ENCODE measurements at regions not wholly inside any gene's neighbourhood (a gene's known extent, or its start where the extent isn't known, plus 50 kb on each side); places are given as distances from the start of the nearest gene placed in this dataset.

- DNase-seq (ENCODE audit: low read depth): no peak
These were observed 51.9 kb upstream of the DBX2 start for GRCh38 chr12:45102818-45103217.

GRCh38 chr12:45105996-45106395, 55.1 kb upstream of the DBX2 start:
- no peak for DNase-seq (ENCODE audit: low read depth)

- no peak for DNase-seq (ENCODE audit: low read depth)
These were observed 61.4 kb upstream of the DBX2 start for GRCh38 chr12:45112306-45112705.

GRCh38 chr12:45121224-45121623, 70.3 kb upstream of the DBX2 start:
- no peak for DNase-seq (ENCODE audit: low read depth)

GRCh38 chr12:45122768-45123380, 72.0 kb upstream of the DBX2 start:
- no peak for DNase-seq (ENCODE audit: low read depth)

- DNase-seq (ENCODE audit: low read depth): no peak
These were observed 73.7 kb upstream of the DBX2 start for GRCh38 chr12:45124485-45125155.

- no peak for DNase-seq (ENCODE audit: low read depth)
These were observed 75.1 kb upstream of the DBX2 start for GRCh38 chr12:45125997-45126396.

GRCh38 chr12:45128637-45129036, 77.7 kb upstream of the DBX2 start:
- DNase-seq (ENCODE audit: low read depth): no peak

GRCh38 chr12:45130881-45131281, 80.0 kb upstream of the DBX2 start:
- peak; percentile 6 for DNase-seq (ENCODE audit: low read depth)

GRCh38 chr12:45131506-45131905, 80.6 kb upstream of the DBX2 start:
- DNase-seq (ENCODE audit: low read depth): no peak

- DNase-seq (ENCODE audit: low read depth): no peak
These were observed 77.3 kb upstream of the ANO6 start for GRCh38 chr12:45138609-45139008.

- no peak for DNase-seq (ENCODE audit: low read depth)
These were observed 67.9 kb upstream of the ANO6 start for GRCh38 chr12:45148006-45148405.

GRCh38 chr12:45148619-45149018, 67.3 kb upstream of the ANO6 start:
- DNase-seq (ENCODE audit: low read depth): no peak

GRCh38 chr12:45165284-45165683, 50.6 kb upstream of the ANO6 start:
- no peak for DNase-seq (ENCODE audit: low read depth)

- no peak for DNase-seq (ENCODE audit: low read depth)
These were observed 49.8 kb upstream of the ANO6 start for GRCh38 chr12:45166056-45166455.

All from stimulated activated CD4-positive, alpha-beta T cell treated with anti-CD3 and anti-CD28 coated beads, Interleukin-2, amount 100 ng/mL, for 4 hours (primary cell).